Suppressor macrophage treated with lipopolysaccharide for 4 hours (primary cell): ENCODE measurements at regions not wholly inside any gene's neighbourhood (a gene's known extent, or its start where the extent isn't known, plus 50 kb on each side); places are given as distances from the start of the nearest gene placed in this dataset.
A peak's percentile ranks its signal among the peaks of the same experiment; 100 is the strongest.
"Not testable (repeated sequence)": the region's sequence is repeated elsewhere in the genome, so short reads cannot be mapped to it uniquely, and the experiment has no call there.

Source experiments
- DNase-seq: peaks from one replicate; pipeline ENCODE4 v3.0.0-alpha.2; 2020

DNA sequence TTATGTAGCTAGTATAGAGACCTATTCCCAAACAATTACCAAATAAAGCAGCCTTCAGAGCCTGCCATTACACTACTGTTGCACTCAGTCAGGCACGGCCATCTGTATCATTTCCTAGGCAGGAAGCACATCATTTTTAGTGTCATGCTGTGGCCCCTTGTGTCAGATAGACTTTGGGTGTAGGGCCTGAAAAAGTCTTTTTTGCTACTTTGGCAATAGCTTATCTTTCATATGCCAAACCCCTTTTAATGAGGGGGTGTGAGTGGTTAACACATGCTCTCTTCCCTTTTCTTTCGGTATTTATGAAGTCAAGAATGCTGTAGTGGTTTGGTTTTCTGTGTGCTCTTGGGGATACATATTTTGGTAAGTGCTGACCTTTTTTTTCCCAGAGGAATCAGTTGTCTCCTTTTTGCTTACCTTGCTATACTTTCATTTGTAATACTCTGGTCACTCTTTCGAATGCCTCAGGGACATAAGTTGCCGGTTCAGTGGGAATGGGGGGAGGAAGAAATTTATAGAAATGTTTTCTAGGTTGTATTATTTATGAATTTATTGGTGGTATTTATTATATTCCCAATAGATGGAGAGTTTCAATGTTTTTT, 209.8 kb downstream of the CSNK1G3 start:
- no peak for DNase-seq

DNA sequence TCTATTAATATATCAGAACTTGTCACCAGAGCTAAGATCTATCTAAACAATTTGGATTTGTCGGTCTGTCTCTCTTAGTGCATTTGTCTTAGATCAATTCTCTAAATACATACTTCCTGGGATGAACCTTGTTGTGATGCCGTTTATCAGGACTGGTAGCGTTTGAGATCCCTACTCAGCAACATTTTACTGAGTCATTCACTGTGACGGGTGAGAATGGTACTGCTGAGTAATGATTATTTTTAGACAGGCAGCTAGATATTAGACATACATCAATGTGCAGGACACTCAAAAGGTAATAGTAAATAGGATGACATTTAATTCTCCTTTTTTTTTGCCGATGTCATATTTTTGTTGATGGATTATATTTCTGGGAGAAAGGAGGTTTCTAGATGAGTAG, 209.0 kb downstream of the CSNK1G3 start:
- DNase-seq: no peak

DNA sequence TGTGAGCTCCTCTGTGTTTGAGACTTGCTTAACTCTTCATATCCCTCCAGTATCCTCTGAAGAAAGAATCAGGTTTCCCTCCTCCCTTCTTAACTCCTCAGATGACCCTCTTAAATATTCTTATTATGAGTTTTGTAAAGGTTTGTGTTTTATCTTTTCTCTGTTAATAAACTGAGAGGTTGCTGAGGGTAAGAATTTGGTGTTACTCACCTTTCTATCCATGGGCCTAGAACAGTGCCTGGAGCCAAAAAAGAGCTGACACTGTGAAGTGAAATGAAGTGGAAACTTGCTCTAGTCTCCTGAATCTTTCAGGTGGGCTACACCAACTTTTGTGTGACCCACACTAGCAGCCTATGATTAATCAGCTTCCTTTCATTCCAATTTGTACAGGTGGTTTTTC, 208.4 kb downstream of the CSNK1G3 start:
- DNase-seq: no peak

DNA sequence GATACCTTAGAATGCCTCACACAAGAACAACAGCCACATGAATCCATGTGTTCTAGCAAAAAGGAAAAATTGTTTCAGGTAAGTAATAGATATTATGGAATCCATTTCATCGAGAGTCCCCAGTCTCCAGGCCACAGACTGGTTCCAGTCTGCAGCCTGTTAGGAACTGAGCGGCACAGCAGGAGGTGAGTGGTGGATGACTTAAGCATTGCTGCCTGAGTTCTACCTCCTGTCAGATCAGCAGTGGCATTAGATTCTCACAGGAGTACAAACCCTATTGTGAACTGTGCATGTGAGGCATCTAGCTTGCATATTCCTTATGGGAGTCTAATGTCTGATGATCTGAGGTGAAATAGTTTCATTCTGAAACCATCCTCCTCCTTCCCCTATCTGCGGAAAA, 207.0 kb downstream of the CSNK1G3 start:
- DNase-seq: no peak

DNA sequence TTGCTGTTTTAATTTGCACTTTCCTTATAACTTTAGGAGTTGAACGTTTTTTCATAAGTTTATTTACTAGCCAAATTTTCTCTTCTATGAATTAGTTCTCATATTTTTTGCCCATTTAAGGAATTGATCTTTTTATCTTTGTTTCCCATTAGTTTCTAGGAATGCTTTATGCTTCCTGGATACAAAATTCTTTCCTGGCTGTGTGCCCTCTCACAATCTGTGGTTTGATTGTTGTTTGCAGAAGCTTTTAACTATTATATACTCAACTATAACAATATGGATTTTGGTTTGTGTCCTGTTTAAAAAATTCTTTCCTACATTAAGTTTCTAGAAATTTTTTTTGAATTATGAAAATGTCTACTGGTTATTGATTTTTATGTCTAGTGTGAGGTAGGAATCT, 206.3 kb downstream of the CSNK1G3 start:
- DNase-seq: no peak

DNA sequence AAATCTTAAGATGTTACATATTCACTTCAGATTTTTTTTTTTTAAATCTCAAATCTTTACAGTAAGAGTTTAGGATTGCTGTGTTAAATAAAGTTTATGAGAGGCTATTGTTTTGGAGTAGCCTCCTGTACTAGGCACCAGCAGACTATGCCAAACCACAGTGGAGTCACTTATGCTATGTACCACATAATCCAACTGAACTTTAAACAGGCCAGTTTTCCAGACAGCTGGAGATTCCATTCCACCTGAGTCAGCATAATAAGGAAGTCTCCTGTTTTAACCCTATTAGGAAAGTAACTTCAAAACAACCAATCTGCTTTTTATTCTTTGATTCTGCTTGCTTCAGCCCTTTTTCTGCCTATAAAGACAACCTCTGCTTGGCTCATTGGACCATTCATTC, 205.2 kb downstream of the CSNK1G3 start:
- no peak for DNase-seq

- no peak for DNase-seq
Observed at GRCh38 chr5:123710031-123710430, 198.1 kb downstream of the CSNK1G3 start.

DNA sequence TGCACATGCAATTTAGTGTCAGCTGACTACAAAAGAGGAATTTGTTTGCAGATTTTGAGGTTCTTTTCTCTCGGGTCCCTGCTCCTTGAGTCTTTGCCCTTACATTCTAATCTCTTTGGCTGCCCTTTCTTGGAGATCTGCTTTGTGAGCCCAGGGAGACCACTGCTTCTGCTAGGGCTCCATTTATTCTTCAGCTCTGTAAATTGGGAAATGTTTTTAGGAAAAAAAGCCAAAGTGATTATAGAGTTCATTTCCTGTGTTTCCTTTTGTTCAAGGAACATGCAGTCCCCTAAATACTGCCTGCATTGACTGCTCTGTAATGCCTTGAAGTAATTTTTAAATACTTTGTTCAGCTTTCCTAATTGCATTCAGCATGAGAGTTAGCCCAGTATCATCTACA, 197.4 kb downstream of the CSNK1G3 start:
- DNase-seq: no peak

GRCh38 chr5:123708074-123708806, 196.3 kb downstream of the CSNK1G3 start:
- no peak for DNase-seq

GRCh38 chr5:123706531-123706930, 194.6 kb downstream of the CSNK1G3 start:
- DNase-seq: no peak

- no peak for DNase-seq
Observed at GRCh38 chr5:123705741-123706140, 193.8 kb downstream of the CSNK1G3 start.

GRCh38 chr5:123701511-123702200, 189.7 kb downstream of the CSNK1G3 start:
- no peak for DNase-seq

GRCh38 chr5:123700624-123701287, 188.8 kb downstream of the CSNK1G3 start:
- no peak for DNase-seq

GRCh38 chr5:123699571-123699970, 187.6 kb downstream of the CSNK1G3 start:
- no peak for DNase-seq

DNA sequence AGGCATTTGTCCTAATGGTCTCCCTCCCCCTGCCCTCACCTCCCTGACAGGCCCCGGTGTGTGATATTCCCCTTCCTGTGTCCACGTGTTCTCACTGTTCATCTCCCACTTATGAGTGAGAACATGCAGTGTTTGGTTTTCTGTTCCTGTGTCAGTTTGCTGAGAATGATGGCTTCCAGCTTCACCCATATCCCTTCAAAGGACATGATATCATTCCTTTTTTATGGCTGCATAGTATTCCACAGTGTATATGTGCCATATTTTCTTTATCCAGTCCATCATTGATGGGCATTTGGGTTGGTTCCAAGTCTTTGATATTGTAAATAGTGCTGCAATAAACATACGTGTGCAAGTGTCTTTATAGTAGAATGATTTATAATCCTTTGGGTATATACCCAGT, 187.0 kb downstream of the CSNK1G3 start:
- not testable (repeated sequence) for DNase-seq

DNA sequence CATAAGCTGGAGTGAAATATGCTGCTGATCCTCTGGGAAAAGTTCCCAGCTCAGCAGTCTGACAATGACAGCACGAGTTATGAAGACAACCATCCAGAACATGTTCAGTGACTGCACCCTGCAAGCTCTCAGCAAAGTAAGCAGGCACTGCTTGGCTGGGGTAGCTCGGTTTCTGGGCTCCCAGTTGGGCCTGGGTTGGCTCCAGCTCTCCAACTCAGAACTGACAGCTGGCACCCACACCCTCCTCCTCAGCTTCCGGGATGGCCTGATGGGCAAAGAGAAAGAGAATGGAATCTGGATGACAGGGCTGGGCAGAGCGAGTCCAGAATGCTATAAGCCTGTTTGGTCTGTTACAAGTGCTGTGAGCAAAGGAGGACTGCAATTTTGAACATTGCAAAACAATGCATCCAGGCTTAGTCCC, 185.0 kb downstream of the CSNK1G3 start:
- DNase-seq: no peak

- DNase-seq: no peak
Observed at GRCh38 chr5:123690821-123691220, 178.8 kb downstream of the CSNK1G3 start.

DNA sequence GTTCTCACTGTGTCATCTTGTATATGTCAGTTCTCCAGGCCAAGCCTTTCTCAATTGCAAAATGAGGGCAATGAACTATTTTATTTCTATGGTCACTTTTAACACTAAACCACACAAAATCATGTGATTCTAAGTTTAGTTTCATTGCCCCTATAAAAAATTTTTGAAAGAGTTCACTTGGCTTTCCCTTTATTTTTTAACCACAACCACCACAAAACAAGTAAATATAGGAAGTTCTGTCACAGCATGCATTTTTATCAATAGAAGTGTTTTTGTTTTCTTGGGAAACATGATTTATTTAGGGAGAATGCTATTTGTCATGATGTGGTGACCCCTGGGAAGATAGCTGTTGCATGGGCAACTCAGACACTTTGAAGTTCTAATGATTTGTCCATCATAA, 169.1 kb downstream of the CSNK1G3 start:
- DNase-seq: no peak

GRCh38 chr5:123673107-123673506, 161.1 kb downstream of the CSNK1G3 start:
- DNase-seq: no peak

DNA sequence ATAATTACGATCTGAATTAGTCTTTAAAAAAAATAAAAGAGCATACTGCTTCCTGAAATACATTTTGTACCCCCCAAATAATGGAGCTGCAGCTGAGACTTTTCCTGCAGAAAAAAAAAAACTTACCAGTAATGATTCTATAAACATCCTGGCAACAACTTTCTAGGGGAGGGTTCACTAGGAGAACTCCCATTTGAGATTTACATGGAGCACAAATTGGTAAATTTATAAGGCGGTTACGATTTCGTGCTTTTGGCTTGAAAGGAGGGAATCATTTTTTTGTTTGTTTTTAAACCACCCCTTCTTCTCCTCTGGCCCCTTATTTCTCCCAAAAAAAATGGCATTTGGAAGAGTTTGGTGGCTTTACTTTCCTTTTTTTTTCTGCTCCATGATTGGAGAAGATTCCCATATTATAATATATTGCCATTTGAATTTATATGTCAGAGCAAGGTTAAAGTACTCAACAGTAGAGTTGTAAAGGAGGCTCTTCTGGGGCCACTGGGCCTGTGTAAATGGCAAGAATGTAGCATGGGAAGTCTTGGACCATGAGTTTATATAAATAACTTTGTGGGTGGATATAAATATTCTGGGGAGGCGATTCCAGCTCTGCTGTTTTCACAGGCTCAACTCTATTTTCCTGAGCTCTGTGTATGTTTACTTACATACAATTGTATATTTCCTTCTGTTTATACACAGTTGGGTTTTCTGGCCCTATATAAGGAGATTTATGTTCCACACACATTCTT, 159.9 kb downstream of the CSNK1G3 start:
- no peak for DNase-seq

- peak; percentile 61 for DNase-seq
Observed at GRCh38 chr5:123671042-123671441, 159.1 kb downstream of the CSNK1G3 start.
